Inflammatory macrophage treated with lipopolysaccharide for 4 hours (primary cell): ENCODE measurements at regions not wholly inside any gene's neighbourhood (a gene's known extent, or its start where the extent isn't known, plus 50 kb on each side); places are given as distances from the start of the nearest gene placed in this dataset.
"Not testable (repeated sequence)": the region's sequence is repeated elsewhere in the genome, so short reads cannot be mapped to it uniquely, and the experiment has no call there.

Source experiments
- DNase-seq: peaks from one replicate; pipeline ENCODE4 v3.0.0-alpha.2; 2020

DNA sequence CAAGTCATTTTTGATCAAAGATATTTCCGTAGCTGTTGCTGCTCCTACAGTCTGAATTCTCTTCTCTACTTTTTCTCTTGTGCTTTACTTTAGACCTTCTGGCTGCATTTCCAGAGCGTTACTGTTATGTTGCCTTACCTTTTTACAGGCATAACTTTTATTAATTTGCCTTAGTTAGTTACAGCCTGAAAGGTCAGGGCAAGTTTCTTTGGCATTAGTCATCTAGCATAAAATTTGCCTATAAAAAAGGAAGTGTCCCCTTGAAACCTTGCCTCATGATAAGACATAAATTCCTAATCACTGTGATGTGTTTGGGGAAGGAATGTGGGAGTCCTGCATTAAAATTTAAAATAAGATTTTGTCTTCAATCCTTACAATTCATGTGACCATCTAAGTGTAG is 618.5 kb downstream of the NR2F2 start:
- DNase-seq: no peak

- DNase-seq: no peak
Observed at GRCh38 chr15:96958721-96959120, 628.2 kb downstream of the NR2F2 start.

- no peak for DNase-seq
Observed at GRCh38 chr15:96959501-96959900, 629.0 kb downstream of the NR2F2 start.

DNA sequence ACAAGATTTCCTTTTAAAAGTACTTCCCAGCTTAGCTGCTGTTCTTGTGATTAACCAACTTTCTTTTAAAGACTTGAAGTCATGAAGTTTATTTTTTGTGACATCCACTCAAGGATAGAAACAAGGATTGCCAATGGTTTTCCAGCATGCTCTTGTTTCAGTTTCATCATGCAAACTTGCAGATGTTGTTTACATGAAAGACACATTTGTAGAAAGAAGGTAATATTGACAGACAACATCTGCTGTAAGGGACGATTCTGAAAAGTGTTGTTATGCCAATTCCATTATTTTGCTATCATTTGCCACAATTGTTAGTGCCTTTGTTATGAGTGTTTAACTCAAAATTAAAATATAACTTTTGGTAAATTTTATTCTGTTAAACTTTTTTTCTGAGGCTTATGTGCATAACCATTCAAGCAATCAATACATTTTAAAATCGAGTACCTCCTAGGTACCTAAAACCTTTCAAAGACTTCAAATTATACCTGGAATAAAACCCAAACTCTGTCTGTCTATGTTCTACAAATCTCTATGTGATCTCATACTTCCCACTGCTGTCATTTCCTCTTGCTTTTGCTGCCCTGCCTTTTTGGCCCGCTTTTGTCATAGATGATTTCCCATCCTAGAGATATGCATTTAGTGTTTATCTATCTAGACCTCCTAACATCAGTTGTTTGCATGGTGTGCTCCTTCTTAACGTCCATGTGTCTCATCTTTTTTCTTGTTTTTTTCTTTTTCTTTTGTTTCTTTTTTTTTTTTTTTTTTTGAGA is 630.4 kb downstream of the NR2F2 start:
- DNase-seq: no peak

DNA sequence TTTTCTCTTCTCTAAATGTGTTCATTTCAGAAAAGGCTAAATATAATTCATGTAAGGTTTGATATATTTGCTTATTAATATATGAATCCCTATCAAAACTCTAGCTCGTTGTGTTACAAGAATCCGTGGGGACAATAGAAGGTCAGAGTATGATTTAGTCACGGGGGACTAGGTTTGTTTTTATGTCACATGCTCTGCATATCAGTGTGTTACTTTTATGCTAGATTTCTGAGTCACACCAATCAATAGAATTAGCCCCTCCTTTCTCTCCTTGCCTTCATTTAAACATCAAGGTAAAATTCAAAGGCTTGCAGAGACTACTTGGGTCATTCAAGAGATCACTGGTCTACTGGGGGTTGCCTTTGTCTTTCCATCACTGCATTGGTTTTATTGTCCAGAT is 636.1 kb downstream of the NR2F2 start:
- no peak for DNase-seq

GRCh38 chr15:96969732-96970710 is 639.5 kb downstream of the NR2F2 start:
- no peak for DNase-seq

DNA sequence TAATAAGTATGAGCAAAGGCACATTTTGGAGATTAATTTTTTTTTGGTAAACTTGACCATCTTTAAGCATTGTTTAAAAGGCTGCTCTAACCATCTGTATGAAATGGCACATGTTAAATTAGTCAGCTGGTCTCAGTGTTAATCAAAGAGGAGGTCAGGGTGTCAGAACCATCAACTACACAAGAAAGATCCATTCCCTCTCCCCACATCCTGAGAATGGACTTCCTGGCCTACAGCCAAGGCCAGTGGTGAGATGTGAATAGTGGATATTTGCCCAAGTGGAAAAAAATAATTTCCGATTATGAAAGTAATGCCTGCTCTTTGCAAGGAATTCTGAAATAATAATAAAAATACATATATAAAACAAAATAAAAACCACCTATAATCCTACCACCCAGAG is 641.7 kb downstream of the NR2F2 start:
- DNase-seq: no peak

- DNase-seq: no peak
Observed at GRCh38 chr15:96974761-96975160, 644.3 kb downstream of the NR2F2 start.

GRCh38 chr15:96977886-96978285 is 647.4 kb downstream of the NR2F2 start:
- no peak for DNase-seq

- DNase-seq: no peak
Observed at GRCh38 chr15:96978937-96979473, 648.5 kb downstream of the NR2F2 start.

DNA sequence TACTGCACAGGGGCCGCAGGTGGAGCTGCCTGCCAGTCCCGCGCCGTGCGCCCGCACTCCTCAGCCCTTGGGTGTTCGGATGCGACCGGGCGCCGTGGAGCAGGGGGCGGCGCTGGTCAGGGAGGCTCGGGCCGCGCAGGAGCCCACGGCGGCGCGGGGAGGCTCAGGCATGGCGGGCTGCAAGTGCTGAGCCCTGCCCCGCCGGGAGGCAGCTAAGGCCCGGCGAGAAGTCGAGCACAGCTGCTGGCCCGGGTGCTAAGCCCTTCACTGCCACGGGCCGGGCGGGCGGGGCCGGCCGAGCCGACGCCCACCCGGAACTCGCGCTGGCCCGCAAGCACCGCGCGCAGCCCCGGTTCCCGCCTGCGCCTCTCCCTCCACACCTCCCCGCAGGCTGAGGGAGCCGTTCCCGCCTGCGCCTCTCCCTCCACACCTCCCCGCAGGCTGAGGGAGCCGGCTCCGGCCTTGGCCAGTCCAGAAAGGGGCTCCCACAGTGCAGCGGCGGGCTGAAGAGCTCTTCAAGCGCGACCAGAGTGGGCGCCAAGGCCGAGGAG is 653.7 kb downstream of the NR2F2 start:
- DNase-seq: not testable (repeated sequence)

DNA sequence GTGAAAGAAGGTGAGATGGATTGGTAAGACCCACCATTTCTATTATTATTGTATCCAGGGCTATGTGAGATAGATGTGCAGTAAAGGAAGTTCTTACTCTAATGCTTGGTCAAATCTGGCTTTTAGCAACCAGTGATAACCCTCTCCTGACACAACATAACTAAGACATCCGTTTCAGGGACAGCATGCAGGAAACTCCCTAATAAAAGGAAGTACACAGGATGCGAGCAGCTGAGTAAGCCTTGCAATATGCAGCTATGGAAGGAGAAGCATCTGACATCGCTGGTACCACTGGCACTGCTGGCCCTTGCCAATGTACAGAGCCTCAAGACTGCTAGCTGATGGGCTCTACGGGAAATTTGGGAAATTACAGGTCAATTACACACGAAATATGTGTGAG is 662.3 kb downstream of the NR2F2 start:
- DNase-seq: no peak

DNA sequence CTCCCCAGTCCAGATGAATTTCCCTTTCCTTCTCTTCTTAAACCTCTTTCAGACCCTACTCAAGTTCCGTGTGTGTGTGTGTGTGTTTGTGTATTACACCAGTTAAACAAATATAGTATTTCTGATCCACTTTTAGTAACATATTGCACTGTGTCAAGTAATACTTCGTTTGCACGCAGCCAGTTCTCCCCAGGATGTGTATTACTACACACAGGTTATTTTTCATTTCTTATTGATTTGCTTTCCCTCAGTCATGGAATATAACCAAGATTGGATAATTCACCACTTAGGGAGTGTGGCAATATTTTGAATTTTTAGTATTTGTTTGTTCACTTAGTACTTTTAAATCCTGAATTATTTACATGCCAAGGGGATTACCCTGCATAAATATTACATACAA is 667.0 kb downstream of the NR2F2 start:
- no peak for DNase-seq

GRCh38 chr15:97009031-97009431 is 678.5 kb downstream of the NR2F2 start:
- no peak for DNase-seq

GRCh38 chr15:97012986-97013385 is 682.5 kb downstream of the NR2F2 start:
- DNase-seq: no peak

DNA sequence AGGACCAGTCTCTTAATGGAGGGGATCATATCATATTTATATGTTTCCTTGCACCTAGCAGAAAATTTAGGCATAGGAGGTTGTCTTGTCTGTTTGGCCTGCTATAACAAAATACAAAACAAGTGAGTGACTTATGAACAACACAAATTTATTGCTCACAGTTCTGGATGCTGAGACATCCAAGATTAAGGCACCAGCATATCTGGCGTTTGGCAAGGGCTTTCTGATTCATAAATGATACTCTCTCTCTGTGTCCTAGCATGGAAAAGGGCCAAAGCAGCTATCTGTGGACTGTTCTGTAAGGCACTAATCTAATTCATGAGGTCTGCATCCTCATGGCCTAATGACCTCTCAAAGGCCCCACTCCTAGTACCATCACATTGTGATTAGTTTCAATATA is 683.0 kb downstream of the NR2F2 start:
- no peak for DNase-seq

- no peak for DNase-seq
Observed at GRCh38 chr15:97014001-97014400, 683.5 kb downstream of the NR2F2 start.

- no peak for DNase-seq
Observed at GRCh38 chr15:97023488-97023844, 693.0 kb downstream of the NR2F2 start.

DNA sequence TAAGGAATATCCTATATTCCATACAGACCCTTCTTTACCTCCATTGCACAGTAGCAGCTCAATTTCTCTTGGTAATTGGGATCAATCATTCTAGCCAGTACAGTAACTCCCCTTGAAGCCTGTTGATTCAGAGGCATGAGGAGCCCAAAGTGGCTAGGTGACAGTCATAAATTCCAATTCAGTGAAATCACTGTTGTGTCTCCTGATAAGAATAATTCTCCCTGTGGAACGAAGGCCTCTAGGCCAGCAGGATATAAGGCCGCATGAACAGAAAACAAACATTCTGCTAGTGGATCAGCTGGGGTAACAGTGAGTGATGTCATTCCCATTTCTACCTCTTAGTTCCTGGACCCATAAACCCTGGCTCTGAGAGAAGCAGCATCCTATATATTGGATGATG is 696.3 kb downstream of the NR2F2 start:
- no peak for DNase-seq

DNA sequence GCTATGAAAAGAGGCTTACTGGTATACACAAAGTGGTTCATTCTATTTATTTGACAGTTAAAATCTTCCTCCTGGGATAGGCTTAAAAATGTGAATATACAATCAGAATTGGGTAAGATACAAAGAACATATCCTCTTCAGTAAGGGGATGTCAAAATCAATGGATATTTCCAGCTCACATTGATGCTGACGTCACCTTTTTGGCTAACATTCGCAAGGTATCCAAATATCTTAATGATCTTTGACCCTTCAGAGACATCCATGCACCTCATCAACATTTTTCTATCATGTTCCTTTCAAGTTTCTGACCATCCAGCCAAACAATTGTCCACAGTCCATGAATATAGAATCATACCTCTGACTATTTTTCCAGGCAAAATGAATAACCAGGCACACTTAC is 697.3 kb downstream of the NR2F2 start:
- no peak for DNase-seq

DNA sequence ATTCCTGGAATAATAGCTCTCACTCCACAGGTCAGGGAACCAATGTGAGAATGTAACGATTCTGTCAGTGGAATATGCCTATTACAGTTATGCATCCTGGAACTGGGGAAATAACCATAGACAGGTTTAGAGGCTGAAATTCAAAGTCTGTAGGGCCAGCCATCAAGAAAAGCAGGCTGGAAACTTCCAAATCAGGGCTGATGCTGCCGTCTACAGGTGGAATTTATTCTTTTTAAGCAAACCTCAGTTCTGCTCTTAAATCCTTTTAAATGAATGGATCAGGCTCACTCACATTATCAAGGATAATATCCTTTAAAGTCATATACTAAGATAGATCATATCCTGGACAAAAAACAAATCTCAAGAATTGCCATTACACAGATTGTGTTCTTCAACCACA is 699.8 kb downstream of the NR2F2 start:
- no peak for DNase-seq

GRCh38 chr15:97036301-97036700 is 705.8 kb downstream of the NR2F2 start:
- DNase-seq: no peak

DNA sequence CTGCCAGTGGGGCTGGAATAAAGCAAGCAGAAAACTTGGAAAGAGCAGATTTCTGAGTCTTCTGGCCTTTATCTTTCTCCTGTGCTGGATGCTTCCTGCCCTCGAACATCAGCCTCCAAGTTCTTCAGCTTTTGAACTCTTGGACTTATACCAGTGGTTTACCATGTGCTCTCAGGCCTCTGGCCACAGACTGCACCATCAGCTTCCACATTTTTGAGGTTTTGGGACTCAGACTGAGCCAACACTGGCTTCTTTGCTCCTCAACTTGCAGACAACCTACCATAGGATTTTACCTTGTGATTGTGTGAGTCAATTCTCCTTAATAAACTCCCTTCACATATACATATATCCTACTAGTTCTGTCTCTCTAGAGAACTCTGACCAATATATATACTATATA is 706.6 kb downstream of the NR2F2 start:
- DNase-seq: no peak
